WTC11 (cell line): ENCODE measurements at regions not wholly inside any gene's neighbourhood (a gene's known extent, or its start where the extent isn't known, plus 50 kb on each side); places are given as distances from the start of the nearest gene placed in this dataset.

Experiments used
- ATAC-seq: fragments of 200-7000 bp; cut with Tn5 transposase; 2 replicates; pipeline ENCODE4 v1.10.0; 2021; ENCODE audit warnings: mild to moderate bottlenecking, moderate library complexity
- CTCF ChIA-PET: fragments of 300-600 bp; sonication (Branson Sonifier 250); formaldehyde crosslinking; loops from one replicate; lab custom pipeline; 2021; ENCODE audit warnings: antibody characterized with exemption; lab: Charles Lee
- POLR2A ChIA-PET: fragments of 350-600 bp; sonication (Branson Sonifier 250); formaldehyde crosslinking; loops from one replicate; lab custom pipeline; 2021; ENCODE audit warnings: antibody characterized with exemption; lab: Charles Lee
- DNase-seq: peaks from one replicate; pipeline ENCODE4 v3.0.0; 2021; ENCODE audit warnings: low spot score
- H3K27ac Mint-ChIP-seq: 2 replicates; pipeline ENCODE4 v1.8.0; 2021; ENCODE audit warnings: mixed read lengths
- H3K27me3 Mint-ChIP-seq: 2 replicates; pipeline ENCODE4 v1.8.0; 2021; ENCODE audit warnings: low read depth, mild to moderate bottlenecking, moderate library complexity, mixed read lengths
- H3K36me3 Mint-ChIP-seq: 2 replicates; pipeline ENCODE4 v1.8.0; 2021; ENCODE audit warnings: mixed read lengths
- H3K4me1 Mint-ChIP-seq: 2 replicates; pipeline ENCODE4 v1.8.0; 2022; ENCODE audit warnings: mixed read lengths
- H3K4me3 Mint-ChIP-seq: 2 replicates; pipeline ENCODE4 v1.8.0; 2021; ENCODE audit warnings: mild to moderate bottlenecking, moderate library complexity, mixed read lengths
- H3K9me3 Mint-ChIP-seq: 2 replicates; pipeline ENCODE4 v1.8.0; 2021; ENCODE audit warnings: mixed read lengths
- AR ChIP-seq: fragments of 250-450 bp; sonication (Bioruptor Pico); IDR thresholded peaks from 2 replicates; pipeline ENCODE4 v1.9.0; 2021; ENCODE audit warnings: mild to moderate bottlenecking
- ATF1 ChIP-seq: sonication (generic); formaldehyde crosslinking; IDR thresholded peaks from 2 replicates; pipeline ENCODE4 v1.8.1; 2023; ENCODE audit warnings: mild to moderate bottlenecking, moderate library complexity, missing genetic modification reagents
- CREM ChIP-seq: sonication (generic); formaldehyde crosslinking; IDR thresholded peaks from 2 replicates; pipeline ENCODE4 v1.8.1; 2022; ENCODE audit warnings: mild to moderate bottlenecking, missing genetic modification reagents, moderate library complexity
- GABPB1 ChIP-seq: sonication (generic); formaldehyde crosslinking; IDR thresholded peaks from 2 replicates; pipeline ENCODE4 v1.8.1; 2023; ENCODE audit warnings: mild to moderate bottlenecking, missing genetic modification reagents
- IRF2 ChIP-seq: sonication (generic); formaldehyde crosslinking; IDR thresholded peaks from 2 replicates; pipeline ENCODE4 v1.8.0; 2022; ENCODE audit warnings: low read depth, missing genetic modification reagents, borderline replicate concordance
- JUN ChIP-seq: sonication (generic); formaldehyde crosslinking; IDR thresholded peaks from 2 replicates; pipeline ENCODE4 v1.8.0; 2023; ENCODE audit warnings: mild to moderate bottlenecking, missing genetic modification reagents
- MXD4 ChIP-seq: fragments of 250-450 bp; sonication (Bioruptor Pico); IDR thresholded peaks from 2 replicates; pipeline ENCODE4 v1.8.0; 2021; ENCODE audit warnings: mild to moderate bottlenecking, moderate library complexity, borderline replicate concordance
- NR2C2 ChIP-seq: sonication (generic); formaldehyde crosslinking; IDR thresholded peaks from 2 replicates; pipeline ENCODE4 v1.8.0; 2022; ENCODE audit warnings: mild to moderate bottlenecking, missing genetic modification reagents
- OVOL2 ChIP-seq: fragments of 250-450 bp; sonication (Bioruptor Pico); IDR thresholded peaks from 2 replicates; pipeline ENCODE4 v1.9.0; 2021; ENCODE audit warnings: mild to moderate bottlenecking, borderline replicate concordance
- RELA ChIP-seq: sonication (generic); formaldehyde crosslinking; IDR thresholded peaks from 2 replicates; pipeline ENCODE4 v1.8.1; 2022; ENCODE audit warnings: missing genetic modification reagents, mild to moderate bottlenecking, borderline replicate concordance
- SOX15 ChIP-seq: fragments of 250-450 bp; sonication (Bioruptor Pico); IDR thresholded peaks from 2 replicates; pipeline ENCODE4 v1.9.0; 2021; ENCODE audit warnings: mild to moderate bottlenecking
- TEAD1 ChIP-seq: sonication (generic); formaldehyde crosslinking; IDR thresholded peaks from 2 replicates; pipeline ENCODE4 v1.8.0; 2022; ENCODE audit warnings: mild to moderate bottlenecking, missing genetic modification reagents
- TEAD4 ChIP-seq: sonication (generic); formaldehyde crosslinking; IDR thresholded peaks from 2 replicates; pipeline ENCODE4 v1.8.0; 2022; ENCODE audit warnings: mild to moderate bottlenecking, missing genetic modification reagents
- TF ChIP-seq, protein P1 (sequence below): sonication (generic); formaldehyde crosslinking; IDR thresholded peaks from 2 replicates; pipeline ENCODE4 v1.8.1; 2022; ENCODE audit warnings: mild to moderate bottlenecking, missing genetic modification reagents, moderate library complexity, borderline replicate concordance

DNA sequence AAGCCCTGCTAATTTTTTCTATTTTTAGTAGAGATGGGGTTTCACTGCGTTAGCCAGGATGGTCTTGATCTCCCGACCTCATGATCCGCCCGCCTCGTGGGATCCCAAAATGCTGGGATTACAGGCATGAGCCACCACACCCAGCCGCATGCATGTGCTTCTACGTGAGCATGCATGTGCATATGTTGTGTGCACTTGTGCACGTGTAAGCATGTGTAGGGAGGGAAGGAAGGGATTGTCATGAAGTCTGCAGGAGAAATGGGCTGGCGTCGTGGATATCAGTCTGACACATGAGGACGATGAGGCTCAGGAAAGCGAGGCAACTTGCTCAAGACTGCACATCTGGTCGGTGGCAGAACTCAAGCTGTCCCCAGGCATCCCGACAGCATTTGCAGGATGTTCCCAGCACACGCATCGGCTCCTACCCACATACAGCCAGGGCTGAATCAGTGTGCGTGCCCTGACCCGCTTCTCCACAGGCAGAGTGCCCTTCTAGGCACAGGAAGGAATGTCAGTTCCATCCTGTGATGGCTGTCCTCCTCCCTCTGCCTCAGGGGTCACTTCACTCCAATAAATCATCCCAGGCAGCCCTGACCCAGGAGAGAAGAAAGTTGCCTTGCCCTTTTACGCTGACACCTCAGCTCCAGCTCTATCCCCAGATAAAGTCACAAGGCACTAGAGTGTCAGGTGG is 49.9 kb upstream of the SLC14A2 start:
- CTCF ChIA-PET = no interaction called here
- no peak overlapping the region for H3K4me3 Mint-ChIP-seq

More for the DNA sequence above, 49.9 kb upstream of the SLC14A2 start:
- ATAC-seq (no peak), DNase-seq (no peak)
- H3K4me1 Mint-ChIP-seq = peaks cover 15% of the 10 kb centered on the region
- H3K36me3 Mint-ChIP-seq = no peaks in the 10 kb centered on the region; the same call in 1 of the 2 replicates
- H3K9me3 Mint-ChIP-seq = peaks cover 12% of the 10 kb centered on the region
- no peak overlapping the region for H3K27ac Mint-ChIP-seq
- POLR2A ChIA-PET = no interaction called here
- no peak for TF ChIP-seq MXD4 (CRISPR knock-in tag)
- no peak for TF ChIP-seq ATF1 (CRISPR knock-in tag)
- TF ChIP-seq OVOL2 = no peak
- no peak for TF ChIP-seq AR (CRISPR knock-in tag)
- TF ChIP-seq IRF2 (CRISPR knock-in tag) = no peak
- TF ChIP-seq TEAD1 (CRISPR knock-in tag) = no peak
- no peak for TF ChIP-seq SOX15
- TF ChIP-seq GABPB1 (CRISPR knock-in tag) = no peak
- TF ChIP-seq, protein P1, sequence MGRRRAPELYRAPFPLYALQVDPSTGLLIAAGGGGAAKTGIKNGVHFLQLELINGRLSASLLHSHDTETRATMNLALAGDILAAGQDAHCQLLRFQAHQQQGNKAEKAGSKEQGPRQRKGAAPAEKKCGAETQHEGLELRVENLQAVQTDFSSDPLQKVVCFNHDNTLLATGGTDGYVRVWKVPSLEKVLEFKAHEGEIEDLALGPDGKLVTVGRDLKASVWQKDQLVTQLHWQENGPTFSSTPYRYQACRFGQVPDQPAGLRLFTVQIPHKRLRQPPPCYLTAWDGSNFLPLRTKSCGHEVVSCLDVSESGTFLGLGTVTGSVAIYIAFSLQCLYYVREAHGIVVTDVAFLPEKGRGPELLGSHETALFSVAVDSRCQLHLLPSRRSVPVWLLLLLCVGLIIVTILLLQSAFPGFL (CRISPR knock-in tag) = no peak
- TF ChIP-seq CREM (CRISPR knock-in tag) = no peak
- TF ChIP-seq JUN (CRISPR knock-in tag) = no peak
- no peak for TF ChIP-seq NR2C2 (CRISPR knock-in tag)
- no peak for TF ChIP-seq RELA (CRISPR knock-in tag)
- no peak for TF ChIP-seq TEAD4
- peaks cover 22% of the 10 kb centered on the region for H3K27me3 Mint-ChIP-seq
